HCT116 (cell line): ENCODE measurements at regions not wholly inside any gene's neighbourhood (a gene's known extent, or its start where the extent isn't known, plus 50 kb on each side); places are given as distances from the start of the nearest gene placed in this dataset.

Experiments used
- CBX3 ChIP-seq: IDR thresholded peaks from 2 replicates; pipeline ENCODE4 v1.6.1; 2012; ENCODE audit warnings: low read depth
- CTCF ChIP-seq, 3 experiments: fragments of 200-600 bp in 1 of 3; sonication (generic) in 1 of 3; IDR thresholded peaks in 2 of 3; conservative IDR thresholded peaks in 1 of 3; 2 replicates each; pipeline ENCODE4 v1.5.1; 2012 to 2017; ENCODE audit warnings: low read depth in 2 of 3, low read length in 2 of 3, antibody characterized with exemption in 1 of 3, borderline replicate concordance in 1 of 3, control low read depth in 1 of 3, mild to moderate bottlenecking in 1 of 3, mixed read lengths in 1 of 3, mixed run types in 1 of 3, moderate library complexity in 1 of 3; ENCODE audit not compliant: insufficient read depth in 1 of 3
- EZH2 ChIP-seq: fragments of 200-600 bp; sonication (generic); IDR thresholded peaks from 2 replicates; pipeline ENCODE4 v1.6.1; 2017; ENCODE audit warnings: antibody characterized with exemption, mixed run types
- EZH2phosphoT487 ChIP-seq: fragments of 200-600 bp; IDR thresholded peaks from 2 replicates; pipeline ENCODE4 v1.6.1; 2018; ENCODE audit warnings: antibody characterized with exemption, borderline replicate concordance
- TCF7L2 ChIP-seq: IDR thresholded peaks from 2 replicates; pipeline ENCODE4 v1.7.0; 2011; ENCODE audit warnings: borderline replicate concordance, inconsistent platforms; ENCODE audit not compliant: insufficient read depth, insufficient read length; ENCODE audit errors: extremely low read depth
- TF ChIP-seq, protein P1 (sequence below): IDR thresholded peaks from 2 replicates; pipeline ENCODE4 v1.6.1; 2011; ENCODE audit warnings: mild to moderate bottlenecking, low read length, moderate library complexity; ENCODE audit not compliant: insufficient replicate concordance; ENCODE audit errors: extremely low read depth

- no peak for TF ChIP-seq CBX3
- no peak for TF ChIP-seq EZH2phosphoT487
- no peak for TF ChIP-seq EZH2
- TF ChIP-seq CTCF (IDR thresholded peaks at IDR 0.05 in 2 of 3, conservative IDR thresholded peaks at IDR 0.05 in 1 of 3; ENCODE audit: borderline replicate concordance in 1 of 3, insufficient read depth in 1 of 3, low read depth in 2 of 3, low read length in 2 of 3): no peak
- TF ChIP-seq, protein P1, sequence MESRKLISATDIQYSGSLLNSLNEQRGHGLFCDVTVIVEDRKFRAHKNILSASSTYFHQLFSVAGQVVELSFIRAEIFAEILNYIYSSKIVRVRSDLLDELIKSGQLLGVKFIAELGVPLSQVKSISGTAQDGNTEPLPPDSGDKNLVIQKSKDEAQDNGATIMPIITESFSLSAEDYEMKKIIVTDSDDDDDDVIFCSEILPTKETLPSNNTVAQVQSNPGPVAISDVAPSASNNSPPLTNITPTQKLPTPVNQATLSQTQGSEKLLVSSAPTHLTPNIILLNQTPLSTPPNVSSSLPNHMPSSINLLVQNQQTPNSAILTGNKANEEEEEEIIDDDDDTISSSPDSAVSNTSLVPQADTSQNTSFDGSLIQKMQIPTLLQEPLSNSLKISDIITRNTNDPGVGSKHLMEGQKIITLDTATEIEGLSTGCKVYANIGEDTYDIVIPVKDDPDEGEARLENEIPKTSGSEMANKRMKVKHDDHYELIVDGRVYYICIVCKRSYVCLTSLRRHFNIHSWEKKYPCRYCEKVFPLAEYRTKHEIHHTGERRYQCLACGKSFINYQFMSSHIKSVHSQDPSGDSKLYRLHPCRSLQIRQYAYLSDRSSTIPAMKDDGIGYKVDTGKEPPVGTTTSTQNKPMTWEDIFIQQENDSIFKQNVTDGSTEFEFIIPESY: no peak
- TF ChIP-seq TCF7L2: no peak
Observed at GRCh38 chr15:96027501-96027900, 303.0 kb upstream of the NR2F2 start.
